DMS153 treated with DMSO at 0.1 percent for 48 hours (cell line): ENCODE measurements at regions not wholly inside any gene's neighbourhood (a gene's known extent, or its start where the extent isn't known, plus 50 kb on each side); places are given as distances from the start of the nearest gene placed in this dataset.
"Not testable (repeated sequence)": the region's sequence is repeated elsewhere in the genome, so short reads cannot be mapped to it uniquely, and the experiment has no call there.

Source experiments
- DNase-seq: peaks from one replicate; lab custom pipeline; 2025; ENCODE audit not compliant: unreplicated experiment; lab: John Stamatoyannopoulos, UW

DNA sequence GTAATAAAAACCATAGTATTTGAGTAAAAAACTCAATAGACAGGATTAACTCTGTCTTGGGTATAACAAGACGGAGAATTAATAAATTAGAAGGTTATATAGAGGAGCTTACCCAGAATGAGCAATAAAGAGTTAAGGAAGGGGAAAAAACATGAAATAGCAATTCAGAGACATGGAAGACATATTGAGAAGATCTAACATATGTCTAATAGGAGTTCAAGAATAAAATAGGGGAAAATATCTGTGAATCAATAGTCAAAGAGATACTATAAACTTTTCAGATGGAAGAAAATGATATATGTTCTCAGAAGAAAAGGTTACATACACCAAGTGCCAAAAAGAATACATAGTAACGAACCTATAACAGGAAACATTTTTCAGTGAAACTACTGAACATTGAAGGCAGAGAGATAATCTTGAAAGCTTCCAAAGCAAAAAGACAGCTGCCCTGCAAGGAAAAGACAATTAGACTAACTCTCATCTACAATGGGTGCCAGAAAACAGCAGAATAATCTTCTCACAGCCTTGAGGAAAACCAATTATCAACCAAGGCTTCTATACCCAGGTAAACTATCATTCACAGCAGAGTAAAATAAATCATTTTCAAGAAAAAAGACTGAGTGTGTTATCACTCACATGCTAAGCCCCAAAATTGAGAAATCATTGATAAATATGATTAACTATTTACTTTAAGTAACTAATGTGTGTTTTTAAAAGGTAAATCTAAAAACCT lies 106.0 kb downstream of the ENC1 start:
- DNase-seq: no peak

DNA sequence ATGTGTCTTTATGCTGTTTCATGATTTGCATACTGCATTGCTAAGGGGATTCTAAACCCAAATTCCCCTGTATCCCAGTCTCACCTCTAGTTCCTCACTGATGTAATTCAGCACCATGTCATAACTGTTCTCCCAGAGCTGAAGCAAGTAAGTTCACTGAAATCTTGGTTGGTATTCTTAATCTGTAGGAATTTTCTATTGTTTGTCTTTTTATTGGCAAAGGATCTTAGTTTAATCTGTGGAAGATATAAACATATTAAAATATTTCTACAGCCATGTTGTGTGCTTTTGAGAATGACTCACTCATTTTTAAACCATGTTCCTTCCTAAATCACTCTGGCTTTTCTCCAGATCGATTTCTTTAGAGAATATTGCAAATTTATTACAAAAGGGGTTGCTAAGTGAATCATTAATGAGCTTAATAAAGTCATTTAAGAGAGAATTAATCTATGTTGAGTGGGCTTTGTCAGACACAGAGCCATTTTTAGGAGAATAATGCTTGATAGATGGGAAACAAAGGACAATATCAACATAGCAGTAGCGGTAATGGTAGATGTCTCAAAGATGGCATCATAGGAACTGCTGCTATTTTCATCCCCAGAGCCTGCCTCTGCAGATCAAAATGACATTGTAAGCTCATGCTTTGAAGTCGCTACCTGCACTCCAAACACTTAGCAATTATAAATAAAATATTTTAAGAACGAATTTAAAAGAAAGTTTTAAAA lies 110.0 kb downstream of the ENC1 start:
- DNase-seq: no peak

DNA sequence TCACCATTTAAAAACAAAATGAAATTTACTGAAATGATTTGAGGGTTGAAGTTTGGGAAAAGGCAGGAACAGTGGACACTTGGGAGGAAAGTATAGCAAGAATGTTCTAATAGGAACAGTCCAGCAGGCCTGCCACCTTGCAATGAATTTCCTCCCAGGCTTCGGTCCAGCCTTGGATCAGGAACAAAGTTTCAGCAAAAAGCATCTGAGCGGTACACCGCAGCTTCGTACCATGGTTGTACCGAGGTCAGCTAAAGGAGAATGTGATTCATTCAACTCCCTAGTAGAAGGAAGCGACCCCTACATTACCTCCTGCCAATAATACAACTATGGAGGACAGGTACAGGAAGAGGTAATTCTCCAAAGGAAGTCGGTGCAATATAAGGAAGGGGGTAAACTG lies 111.4 kb downstream of the ENC1 start:
- DNase-seq: no peak

DNA sequence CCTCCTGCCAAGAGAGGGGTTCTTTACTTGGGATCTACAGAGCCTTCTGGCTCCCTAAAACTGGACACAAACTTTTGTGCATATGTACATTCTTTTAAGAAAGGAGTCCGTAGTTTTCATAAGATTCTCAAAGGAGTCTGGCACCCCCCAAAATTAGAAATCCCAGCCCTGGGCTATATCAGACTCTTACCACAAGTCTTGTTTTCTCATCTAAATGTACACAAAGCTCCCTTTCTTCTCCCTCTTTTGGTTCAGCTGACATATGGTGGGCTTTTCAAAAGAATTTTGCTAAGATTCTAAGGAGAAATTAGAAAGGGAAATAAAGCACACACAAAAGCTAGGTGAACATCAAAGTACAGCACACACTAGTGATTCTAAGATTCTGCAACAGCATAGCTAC lies 114.4 kb downstream of the ENC1 start:
- no peak for DNase-seq

DNA sequence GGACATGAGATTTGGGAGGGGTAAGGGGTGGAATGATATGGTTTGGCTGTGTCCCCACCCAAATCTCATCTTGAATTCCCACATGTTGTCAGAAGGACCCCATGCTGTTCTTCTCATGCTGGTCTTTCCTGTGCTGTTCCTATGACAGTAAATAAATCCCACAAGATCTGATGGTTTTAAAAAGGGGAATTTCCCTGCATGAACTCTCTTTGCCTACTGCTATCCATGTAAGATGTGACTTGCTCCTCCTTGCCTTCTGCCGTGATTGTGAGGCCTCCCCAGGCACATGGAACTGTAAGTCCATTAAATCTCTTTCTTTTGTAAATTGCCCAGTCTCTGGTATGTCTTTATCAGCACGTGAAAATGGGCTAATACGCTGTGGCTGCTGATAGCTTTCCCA lies 115.8 kb downstream of the ENC1 start:
- not testable (repeated sequence) for DNase-seq

DNA sequence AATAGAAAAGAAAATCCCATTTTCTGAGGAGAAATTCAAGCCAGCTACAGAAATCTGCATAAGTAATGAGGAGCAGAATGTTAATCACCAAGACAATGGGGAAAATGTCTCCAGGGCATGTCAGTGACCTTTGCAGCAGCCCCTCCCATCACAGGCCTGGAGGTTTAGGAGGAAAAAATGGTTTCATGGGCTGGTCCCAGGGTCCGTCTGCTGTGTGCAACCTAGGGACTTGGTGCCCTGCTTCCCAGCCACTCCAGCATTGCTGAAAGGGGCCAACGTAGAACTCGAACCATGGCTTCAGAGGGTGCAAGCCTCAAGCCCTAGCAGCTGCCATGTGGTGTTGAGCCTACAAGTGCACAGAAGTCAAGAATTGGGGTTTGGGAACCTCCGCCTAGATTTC lies 116.8 kb downstream of the ENC1 start:
- DNase-seq: not testable (repeated sequence)

DNA sequence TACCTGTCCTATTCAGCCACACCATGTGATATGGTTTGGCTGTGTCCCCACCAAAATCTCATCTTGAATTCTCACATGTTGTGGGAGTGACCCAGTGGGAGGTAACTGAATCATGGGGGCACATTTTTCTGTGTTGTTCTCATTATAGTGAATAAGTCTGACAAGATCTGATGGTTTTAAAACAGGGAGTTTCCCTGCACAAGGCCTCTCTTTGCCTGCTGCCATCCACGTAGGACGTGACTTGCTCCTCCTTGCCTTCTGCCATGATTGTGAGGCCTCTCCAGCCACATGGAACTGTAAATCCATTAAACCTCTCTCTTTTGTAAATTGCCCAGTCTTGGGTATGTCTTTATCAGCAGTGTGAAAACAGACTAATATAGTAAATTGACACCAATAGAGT lies 117.7 kb downstream of the ENC1 start:
- DNase-seq: not testable (repeated sequence)

DNA sequence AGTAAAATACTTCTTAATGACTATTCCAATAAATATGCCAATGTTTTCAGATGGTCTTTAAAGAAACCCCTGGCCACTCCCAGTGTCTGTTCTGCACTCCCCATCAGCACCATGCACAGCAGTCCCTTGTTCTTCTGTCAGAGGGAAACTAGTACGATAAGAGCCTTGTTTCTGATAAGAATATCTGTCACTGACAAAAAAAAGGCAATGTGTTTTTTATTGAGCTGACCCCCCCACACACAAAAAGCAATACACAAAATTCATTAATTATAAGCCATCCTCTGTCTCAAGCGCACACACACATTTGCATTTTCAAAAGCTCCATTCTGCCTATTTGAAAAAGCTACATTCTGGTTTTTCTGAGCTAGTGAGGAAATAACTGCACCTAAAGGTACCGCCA lies 119.1 kb downstream of the ENC1 start:
- no peak for DNase-seq

DNA sequence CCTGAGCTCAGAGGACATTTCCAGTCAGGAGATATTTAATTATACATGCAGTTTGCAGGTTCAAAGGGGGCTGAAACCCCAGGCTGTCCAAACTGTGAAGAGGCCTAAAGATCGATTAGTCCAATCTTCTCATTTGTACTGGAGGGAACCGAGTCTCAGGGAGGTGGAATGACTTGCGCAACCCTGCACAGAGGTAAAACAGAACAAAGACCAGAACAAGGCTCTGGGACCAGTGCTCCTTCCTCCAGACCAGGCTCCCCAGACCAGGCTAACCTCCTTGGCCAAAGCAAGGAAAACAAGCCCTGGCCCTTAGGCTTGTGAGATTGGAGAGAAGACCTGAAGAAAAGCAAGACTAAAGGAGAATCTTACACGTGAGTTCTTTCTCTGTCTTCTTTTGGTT lies 120.8 kb downstream of the ENC1 start:
- DNase-seq: no peak

DNA sequence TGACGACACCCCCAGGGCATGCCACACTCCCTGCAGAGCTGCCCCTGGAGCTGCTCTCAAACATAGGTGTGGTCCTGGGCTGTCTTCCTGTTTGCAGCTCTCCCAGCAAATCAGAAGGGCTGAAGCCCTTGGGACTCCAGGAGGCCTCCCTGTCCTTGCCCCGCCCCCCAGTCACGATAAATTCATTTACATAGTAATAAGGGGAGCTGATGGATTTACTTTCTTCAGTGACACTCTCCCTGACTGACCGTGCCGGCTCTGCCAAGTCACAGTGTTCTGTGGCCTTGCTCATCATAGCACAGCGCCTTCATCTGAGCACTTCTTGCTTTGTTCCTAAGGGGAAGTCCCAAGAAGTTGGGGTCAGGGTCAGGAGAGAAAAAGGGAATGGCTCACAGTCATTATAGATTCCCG lies 121.4 kb downstream of the ENC1 start:
- no peak for DNase-seq

DNA sequence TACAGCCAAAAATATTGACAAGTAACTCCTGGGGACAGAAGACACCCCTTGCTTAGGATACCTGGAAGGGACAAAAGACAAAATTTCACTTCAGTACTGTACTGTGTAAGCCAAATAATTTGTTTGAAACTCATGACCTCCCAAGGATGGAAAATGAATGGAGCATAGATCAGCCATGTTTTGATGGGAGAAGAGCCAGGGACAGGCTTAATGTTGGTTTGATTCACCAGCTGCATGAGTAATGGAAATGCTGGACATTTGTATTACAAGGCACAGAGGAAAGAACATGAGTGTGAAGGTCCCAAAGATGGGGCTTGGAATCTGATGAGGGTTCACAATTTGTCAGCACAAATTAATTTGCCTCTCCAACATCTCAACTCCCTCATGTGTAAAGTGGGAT lies 122.8 kb downstream of the ENC1 start:
- no peak for DNase-seq

DNA sequence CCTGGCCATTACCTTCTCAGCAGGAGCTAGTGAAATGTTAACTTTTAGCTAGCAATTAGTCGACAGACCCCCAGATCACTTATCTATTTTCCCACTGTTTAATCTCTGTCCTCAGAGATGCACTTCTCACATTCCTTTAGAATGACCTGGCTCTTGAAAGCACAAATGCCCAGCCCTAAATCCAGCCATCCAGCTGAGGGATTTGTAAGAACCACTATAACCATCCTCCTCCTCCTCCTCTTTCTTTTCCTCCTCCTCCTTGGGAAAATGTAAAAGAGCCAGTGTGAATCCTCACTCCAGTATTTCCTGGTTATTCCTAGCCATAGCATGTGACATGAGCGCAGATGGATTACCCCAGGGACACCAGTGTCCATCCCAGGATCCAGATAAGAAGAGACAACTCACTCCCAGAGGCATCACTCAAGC lies 124.3 kb downstream of the ENC1 start:
- DNase-seq: no peak

DNA sequence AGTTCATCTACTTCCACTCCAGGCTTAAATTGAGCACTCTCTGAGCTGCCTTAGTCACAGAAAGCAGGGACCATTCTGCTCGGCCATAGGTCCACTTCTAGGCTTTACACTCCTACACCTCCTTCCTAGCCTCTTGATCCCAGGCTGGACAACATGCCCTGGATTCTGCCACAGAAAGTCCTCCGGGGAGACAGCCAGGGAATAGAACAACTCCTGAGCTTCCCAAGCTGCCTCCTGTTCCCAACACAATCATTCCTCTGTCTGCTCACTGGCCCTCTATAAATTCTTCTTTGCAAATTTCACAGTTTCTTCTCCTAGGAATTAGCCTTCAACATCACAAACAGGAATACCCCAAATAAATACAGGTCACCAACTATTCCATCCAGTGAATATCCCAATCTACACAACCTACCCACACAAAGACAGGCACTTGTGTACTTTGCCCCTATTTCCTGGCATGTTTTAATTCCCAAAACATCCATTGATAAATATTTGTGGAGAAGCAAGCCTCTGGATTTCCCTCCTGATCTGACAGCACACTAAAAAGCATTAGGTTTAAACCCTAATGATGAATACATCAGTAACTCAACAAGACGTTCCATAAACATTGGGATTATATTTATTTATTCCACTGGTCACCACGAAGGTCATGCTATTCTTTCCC lies 125.5 kb downstream of the ENC1 start:
- DNase-seq: no peak

DNA sequence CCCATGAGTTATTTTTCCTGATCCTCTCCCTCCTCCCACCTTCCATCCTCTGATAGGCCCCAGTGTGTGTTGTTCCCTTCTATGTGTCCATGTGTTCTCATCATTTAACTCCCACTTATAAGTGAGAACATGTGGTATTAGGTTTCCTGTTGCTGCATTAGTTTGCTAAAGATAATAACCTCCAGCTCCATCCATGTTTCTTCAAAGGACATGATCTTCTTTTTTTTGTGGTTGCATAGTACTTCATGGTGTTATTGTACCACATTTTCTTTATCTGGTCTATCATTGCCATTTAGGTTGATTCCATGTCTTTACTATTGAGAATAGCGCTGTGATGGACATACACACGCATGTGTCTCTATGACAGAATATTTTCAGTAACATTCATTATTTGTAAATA lies 128.8 kb downstream of the ENC1 start:
- DNase-seq: not testable (repeated sequence)

DNA sequence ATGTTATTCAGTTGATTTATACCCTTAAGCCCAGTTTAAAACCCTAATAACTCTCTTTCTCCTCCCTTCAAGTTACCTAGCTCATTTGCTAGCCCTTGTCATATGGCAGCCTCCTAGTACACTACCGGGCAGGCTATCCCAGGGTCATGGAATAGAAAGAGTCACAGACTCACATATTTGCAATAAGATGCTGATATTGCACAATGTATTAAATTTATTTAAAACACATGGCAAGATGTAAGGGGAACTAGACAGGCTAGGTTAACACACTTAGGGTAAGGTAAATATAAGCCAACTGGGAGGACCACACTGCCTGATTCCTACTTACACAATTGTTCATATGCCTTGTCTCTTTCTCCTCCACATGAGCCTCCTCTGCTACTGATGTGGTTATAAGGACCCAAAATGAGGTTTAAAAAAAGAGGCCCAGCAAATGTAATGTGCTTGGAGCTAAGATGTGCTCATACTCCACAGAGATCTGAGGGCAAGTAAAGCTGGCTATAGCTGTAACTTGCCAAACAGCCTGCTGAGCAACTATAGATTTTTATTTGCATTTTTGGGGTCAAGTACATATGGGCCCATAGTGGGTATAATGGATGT lies 130.0 kb downstream of the ENC1 start:
- no peak for DNase-seq

DNA sequence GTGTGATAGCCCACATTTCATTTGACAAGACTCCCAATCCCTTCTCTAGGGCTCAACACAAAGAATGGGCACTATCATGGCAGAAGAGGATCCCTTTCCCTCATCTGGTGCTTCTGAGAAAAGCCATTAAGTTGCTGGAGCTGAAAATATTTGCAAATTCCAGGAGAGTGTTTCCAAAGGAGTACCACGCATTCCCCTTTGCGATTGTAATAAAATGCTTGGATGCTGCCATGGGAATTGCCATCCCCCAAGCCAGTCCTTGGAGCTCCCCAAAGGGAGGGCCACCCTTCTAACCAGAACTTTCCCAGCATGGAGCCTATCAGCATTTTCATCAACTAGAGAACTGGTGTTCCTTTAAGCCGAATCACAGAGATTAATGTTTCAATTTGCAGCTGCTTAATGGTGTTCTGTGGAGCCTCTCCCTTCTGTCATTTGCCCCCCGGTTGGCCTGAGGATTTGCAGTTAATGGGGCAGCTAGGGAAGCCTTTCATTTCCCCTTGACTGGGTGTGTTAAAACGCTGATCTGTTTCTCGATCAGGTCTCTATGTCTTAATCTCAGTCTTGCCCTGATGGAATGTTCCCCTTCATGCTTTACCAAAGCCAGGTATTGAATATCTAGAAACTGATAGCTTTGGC lies 133.0 kb downstream of the ENC1 start:
- no peak for DNase-seq

DNA sequence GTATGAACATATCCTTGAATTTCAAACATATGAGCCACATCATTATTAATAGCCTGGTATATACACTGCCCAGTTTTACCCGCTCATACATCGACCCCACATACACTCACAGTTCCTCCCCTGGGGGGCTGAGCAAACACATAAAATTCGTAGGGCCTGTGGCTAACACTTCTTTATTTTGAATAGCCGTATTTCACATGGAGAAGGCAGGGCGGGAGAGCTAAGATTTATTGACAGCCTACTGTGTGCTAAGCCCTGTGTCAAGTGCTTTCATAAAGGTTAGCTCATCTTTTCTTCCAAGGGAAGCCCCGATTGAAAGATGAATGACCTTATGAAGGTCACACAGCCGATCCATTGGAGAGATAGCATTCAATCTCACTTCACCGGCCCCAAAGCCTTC lies 134.4 kb downstream of the ENC1 start:
- DNase-seq: no peak

DNA sequence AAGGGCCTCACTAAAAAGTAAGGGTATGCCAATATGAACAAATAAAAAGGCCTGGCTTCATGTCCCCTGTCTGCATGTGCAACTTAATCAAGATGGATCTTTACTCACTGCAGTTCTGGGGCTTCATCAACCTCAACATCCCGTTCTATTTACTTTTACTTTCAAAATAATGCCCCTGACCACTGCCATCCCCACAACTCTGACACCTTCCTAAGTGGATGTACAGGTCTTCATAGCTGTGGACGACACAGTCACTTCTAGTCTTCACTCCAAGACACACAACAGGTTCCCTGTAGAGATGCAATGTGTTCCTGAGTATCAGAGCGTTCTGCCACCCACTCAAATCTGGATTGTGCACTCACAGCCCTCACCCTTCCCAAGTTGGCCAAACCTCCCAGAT lies 136.1 kb downstream of the ENC1 start:
- no peak for DNase-seq

DNA sequence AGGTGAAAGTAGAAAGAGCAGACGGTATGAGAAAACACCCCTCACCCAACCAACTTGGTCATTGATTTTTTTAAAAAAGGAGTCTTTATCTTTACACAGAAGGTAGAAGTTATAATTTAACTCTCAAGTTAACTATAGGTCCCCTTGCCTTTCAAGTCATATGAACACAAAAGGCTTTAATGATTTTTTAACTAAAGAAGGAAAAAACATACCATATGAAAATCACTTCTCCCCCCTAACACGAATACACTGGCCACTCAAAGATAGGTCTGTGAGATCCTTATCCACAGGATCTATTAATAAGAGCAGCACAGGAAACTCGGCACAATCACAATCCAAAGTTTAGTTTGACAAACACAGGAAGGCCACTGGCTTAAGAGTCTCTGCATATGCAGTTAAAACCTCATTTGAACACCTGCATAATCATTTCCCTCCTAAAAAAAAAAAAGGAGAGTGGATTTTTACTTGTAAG lies 138.0 kb downstream of the ENC1 start:
- no peak for DNase-seq

DNA sequence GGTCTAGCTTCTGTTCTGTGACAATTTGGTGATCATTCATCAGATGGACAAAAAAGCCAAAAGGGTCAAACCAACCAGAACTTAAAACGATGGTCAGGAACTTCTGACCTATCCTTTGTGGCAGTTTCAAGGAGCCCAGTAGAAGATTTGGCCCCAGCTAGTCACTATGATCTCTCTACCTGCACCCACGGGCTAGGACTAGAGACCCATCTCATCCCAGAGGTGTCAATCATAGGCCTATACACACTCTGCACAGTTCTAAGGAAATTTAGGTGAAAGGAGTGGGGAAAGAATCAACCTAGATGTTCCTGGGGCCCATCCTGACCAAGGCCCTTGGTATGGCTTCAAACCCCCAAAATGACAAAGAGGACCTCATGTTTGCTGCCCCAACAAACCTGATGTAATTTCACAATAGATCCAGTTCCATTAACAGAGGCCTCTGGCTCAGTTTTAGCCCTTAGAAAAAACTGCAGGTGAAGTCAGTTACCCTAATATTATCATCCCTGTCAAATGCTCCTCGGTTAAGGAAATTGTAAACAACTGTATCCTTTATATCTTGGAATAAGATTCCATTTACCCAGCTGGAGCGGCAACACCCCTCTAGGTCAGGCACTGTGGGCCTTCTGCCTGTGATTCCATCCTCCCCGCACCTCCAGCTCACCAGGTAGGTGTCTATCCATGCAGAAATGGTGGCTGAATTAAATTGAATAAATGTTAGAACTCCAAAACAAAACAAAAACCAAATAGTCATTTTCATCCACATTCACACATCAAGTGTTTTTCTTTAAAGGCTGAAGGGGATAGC lies 138.7 kb downstream of the ENC1 start:
- DNase-seq: no peak
